GM12874 (cell line): ENCODE measurements at regions not wholly inside any gene's neighbourhood (a gene's known extent, or its start where the extent isn't known, plus 50 kb on each side); places are given as distances from the start of the nearest gene placed in this dataset.

ENCODE experiments used
- CTCF ChIP-seq: IDR thresholded peaks from 2 replicates; pipeline ENCODE4 v1.5.1; 2011; ENCODE audit warnings: low read depth, mild to moderate bottlenecking, control low read depth, low read length, moderate library complexity; ENCODE audit not compliant: insufficient read depth

DNA sequence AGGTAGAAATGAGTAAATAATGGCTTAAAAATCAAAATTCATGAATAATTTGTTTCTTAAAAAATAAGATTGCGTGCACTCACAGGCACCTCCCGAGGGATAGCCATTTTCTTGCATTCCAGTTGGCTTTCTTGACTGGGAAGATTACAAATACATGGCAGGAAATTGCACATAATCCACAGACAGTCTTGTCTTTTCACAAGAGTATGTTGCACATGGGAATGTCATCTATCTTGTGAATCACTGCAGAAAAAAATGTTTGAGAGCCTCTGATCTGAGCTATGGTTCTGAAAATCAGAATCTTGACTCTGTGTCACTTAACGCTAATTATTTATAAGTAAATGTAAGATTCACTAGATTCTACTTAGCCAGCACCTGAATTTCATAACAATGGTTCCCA lies 74.1 kb upstream of the PRKG1 start:
- TF ChIP-seq CTCF: no peak

DNA sequence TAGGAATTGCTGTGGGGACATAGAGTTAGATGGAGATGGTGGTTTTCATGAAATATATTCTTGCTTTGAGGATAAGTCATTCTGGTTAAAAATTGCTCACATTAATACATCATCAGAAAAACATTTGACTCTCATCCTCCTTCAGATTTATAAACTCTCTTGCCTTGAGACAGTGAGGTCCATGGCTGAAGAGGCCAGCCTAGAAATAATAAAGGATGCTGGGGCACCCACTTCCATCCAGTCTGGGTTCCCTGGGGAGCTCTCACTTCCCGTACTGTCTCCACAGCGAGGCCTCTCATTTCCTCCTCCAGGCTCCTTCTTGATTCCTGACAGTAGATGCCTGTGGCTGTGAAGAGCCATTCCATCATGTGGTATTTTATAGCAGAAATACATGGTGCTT lies 73.3 kb upstream of the PRKG1 start:
- TF ChIP-seq CTCF: no peak

DNA sequence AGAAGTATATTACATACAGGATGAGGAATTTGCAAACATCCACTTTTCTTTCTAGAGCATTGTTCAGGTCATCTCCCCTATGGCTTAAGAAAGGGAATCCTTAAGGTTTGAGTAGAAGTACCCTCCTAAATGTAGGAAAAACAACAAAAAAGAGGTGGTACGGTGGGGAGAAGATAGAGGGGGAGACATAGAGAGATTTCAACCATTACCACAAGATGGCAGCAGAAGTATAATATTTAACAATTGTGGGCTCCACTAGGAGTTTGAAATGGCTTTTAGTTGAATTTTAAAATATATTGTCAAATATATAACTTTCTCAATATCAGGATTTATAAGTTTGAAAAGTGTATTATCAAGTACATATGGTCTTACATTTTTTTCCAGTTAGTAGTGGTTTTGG lies 72.7 kb upstream of the PRKG1 start:
- peak; percentile 39; the same call in 1 of the 2 replicates for TF ChIP-seq CTCF

GRCh38 chr10:51002469-51002868 lies 71.8 kb upstream of the PRKG1 start:
- TF ChIP-seq CTCF: no peak

- no peak for TF ChIP-seq CTCF
Measured at GRCh38 chr10:51004776-51005175, 69.5 kb upstream of the PRKG1 start.

- TF ChIP-seq CTCF: no peak
Measured at GRCh38 chr10:51005551-51005950, 68.7 kb upstream of the PRKG1 start.

DNA sequence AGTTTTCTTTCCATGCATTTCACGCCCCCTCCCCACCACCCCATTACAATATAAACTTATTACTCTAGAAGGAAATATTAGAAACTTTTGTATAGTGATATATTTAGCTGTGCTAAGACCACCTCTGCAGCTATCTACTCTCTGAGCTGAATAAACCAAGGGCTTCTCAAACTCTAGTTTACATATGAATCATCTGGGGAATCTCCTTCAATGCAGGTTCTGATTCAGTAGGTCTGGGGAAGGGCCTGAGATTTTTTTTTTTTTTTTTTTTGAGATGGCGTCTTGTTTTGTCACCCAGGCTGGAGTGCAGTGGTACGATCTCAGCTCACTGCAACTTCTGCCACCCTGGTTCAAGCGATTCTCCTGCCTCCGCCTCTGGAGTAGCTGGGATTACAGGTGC lies 67.6 kb upstream of the PRKG1 start:
- no peak for TF ChIP-seq CTCF

DNA sequence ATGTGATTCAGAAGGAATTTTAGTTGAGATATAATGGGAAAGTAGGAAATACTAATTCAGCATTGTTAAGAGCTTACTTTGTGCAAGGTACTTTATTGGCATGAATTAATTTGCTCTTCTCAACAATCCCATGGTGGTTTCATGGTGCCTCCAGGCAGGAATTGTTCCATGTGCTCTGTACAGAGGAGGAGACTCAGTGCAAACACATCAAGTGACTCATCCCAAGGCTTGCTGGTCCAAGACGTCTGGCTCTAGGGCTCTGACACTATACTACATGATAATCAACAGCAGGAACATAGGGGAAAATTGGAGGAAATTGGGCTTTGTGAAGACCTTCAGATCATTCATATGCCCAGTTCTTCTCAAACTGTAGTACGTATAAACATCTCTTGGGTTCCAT lies 66.5 kb upstream of the PRKG1 start:
- TF ChIP-seq CTCF: no peak
